GM23338 (cell line): ENCODE measurements at regions not wholly inside any gene's neighbourhood (a gene's known extent, or its start where the extent isn't known, plus 50 kb on each side); places are given as distances from the start of the nearest gene placed in this dataset.

Experiments
- ATAC-seq: fragments of 200-7000 bp; cut with Tn5 transposase; 3 replicates; pipeline ENCODE4 v1.9.1; 2020
- DNase-seq: peaks from one replicate; pipeline ENCODE4 v3.0.0-alpha.2; 2015; ENCODE audit warnings: low spot score
- H2AFZ ChIP-seq: fragments of 200-600 bp; sonication (generic); 2 replicates; pipeline ENCODE4 v1.8.0; 2016; ENCODE audit warnings: antibody characterized with exemption, mild to moderate bottlenecking, moderate library complexity
- H3F3A ChIP-seq: fragments of 200-600 bp; sonication (generic); replicated peaks from 2 replicates; pipeline ENCODE4 v1.8.0; 2017; ENCODE audit warnings: antibody characterized with exemption, mixed run types, low read depth
- H3K27ac ChIP-seq: fragments of 200-600 bp; sonication (generic); 2 replicates; pipeline ENCODE4 v1.6.1; 2016; ENCODE audit warnings: low read depth
- H3K27me3 ChIP-seq: fragments of 200-600 bp; sonication (generic); 2 replicates; pipeline ENCODE4 v1.8.0; 2016; ENCODE audit warnings: mild to moderate bottlenecking, mixed run types, moderate library complexity; ENCODE audit not compliant: insufficient read depth
- H3K36me3 ChIP-seq: fragments of 200-600 bp; sonication (generic); 2 replicates; pipeline ENCODE4 v1.8.0; 2016; ENCODE audit warnings: mild to moderate bottlenecking; ENCODE audit not compliant: insufficient read depth
- H3K4me1 ChIP-seq: fragments of 200-600 bp; sonication (generic); 2 replicates; pipeline ENCODE4 v1.8.0; 2016; ENCODE audit warnings: mild to moderate bottlenecking, moderate library complexity; ENCODE audit not compliant: insufficient read depth
- H3K4me2 ChIP-seq: fragments of 200-600 bp; sonication (generic); 2 replicates; pipeline ENCODE4 v1.7.1; 2017; ENCODE audit warnings: mixed run types
- H3K4me3 ChIP-seq: fragments of 200-600 bp; sonication (generic); 2 replicates; pipeline ENCODE4 v1.6.1; 2016; ENCODE audit warnings: mixed run types
- H3K79me2 ChIP-seq: fragments of 200-600 bp; sonication (generic); replicated peaks from 2 replicates; pipeline ENCODE4 v1.8.0; 2017; ENCODE audit warnings: mild to moderate bottlenecking; ENCODE audit not compliant: insufficient read depth
- H3K9me2 ChIP-seq: fragments of 200-600 bp; sonication (generic); 2 replicates; pipeline ENCODE4 v1.8.0; 2017; ENCODE audit not compliant: insufficient read depth
- H4K20me1 ChIP-seq: fragments of 200-600 bp; sonication (generic); replicated peaks from 2 replicates; pipeline ENCODE4 v1.8.0; 2017; ENCODE audit warnings: mild to moderate bottlenecking; ENCODE audit not compliant: insufficient read depth
- H3K27ac Mint-ChIP-seq: 2 replicates; pipeline ENCODE4 v1.8.0; 2020; ENCODE audit warnings: inconsistent platforms, mild to moderate bottlenecking, moderate library complexity, mixed read lengths
- H3K27me3 Mint-ChIP-seq: 3 replicates; pipeline ENCODE4 v1.8.0; 2022; ENCODE audit warnings: low read depth, mild to moderate bottlenecking, moderate library complexity, mixed read lengths, inconsistent platforms; ENCODE audit not compliant: insufficient read depth, poor library complexity
- H3K36me3 Mint-ChIP-seq: 3 replicates; pipeline ENCODE4 v1.8.0; 2021; ENCODE audit warnings: low read depth, mild to moderate bottlenecking, inconsistent platforms, moderate library complexity, mixed read lengths
- H3K4me1 Mint-ChIP-seq: 3 replicates; pipeline ENCODE4 v1.8.0; 2020; ENCODE audit warnings: mild to moderate bottlenecking, inconsistent platforms, mixed read lengths
- H3K4me3 Mint-ChIP-seq: 3 replicates; pipeline ENCODE4 v1.8.0; 2021; ENCODE audit warnings: moderate library complexity, mild to moderate bottlenecking, inconsistent platforms, mixed read lengths
- H3K9me3 Mint-ChIP-seq: 3 replicates; pipeline ENCODE4 v1.8.0; 2020; ENCODE audit warnings: moderate library complexity, mild to moderate bottlenecking, inconsistent platforms, mixed read lengths
- CREB1 ChIP-seq: fragments of 250-450 bp; sonication (Bioruptor Pico); IDR thresholded peaks from 2 replicates; pipeline ENCODE4 v1.5.0; 2020; ENCODE audit warnings: low read depth, mild to moderate bottlenecking, moderate library complexity
- EZH2phosphoT487 ChIP-seq: fragments of 200-600 bp; sonication (generic); IDR thresholded peaks from one replicate; pipeline ENCODE4 v1.8.1; 2018; ENCODE audit warnings: antibody characterized with exemption; ENCODE audit not compliant: unreplicated experiment
- JUNB ChIP-seq: IDR thresholded peaks from one replicate; pipeline ENCODE4 v1.6.1; 2016; ENCODE audit warnings: antibody characterized with exemption; ENCODE audit not compliant: unreplicated experiment
- NANOG ChIP-seq: IDR thresholded peaks from 2 replicates; pipeline ENCODE4 v1.6.1; 2016; ENCODE audit warnings: antibody characterized with exemption, borderline replicate concordance
- POLR2AphosphoS5 ChIP-seq: IDR thresholded peaks from 2 replicates; pipeline ENCODE4 v1.6.1; 2016; ENCODE audit warnings: antibody characterized with exemption, low read depth
- ZNF114 ChIP-seq: fragments of 250-450 bp; sonication (Bioruptor Pico); IDR thresholded peaks from 2 replicates; pipeline ENCODE4 v1.5.0; 2020; ENCODE audit warnings: mild to moderate bottlenecking, moderate library complexity
- ZNF331 ChIP-seq: fragments of 250-450 bp; sonication (Bioruptor Pico); IDR thresholded peaks from 2 replicates; pipeline ENCODE4 v1.5.0; 2020; ENCODE audit warnings: low read depth, mild to moderate bottlenecking, moderate library complexity
- TF ChIP-seq, protein P1 (sequence below), 2 experiments: fragments of 200-600 bp in 1 of 2; sonication (generic) in 1 of 2; conservative IDR thresholded peaks; 2 replicates each; pipeline versions ENCODE4 v1.5.1 to v1.6.1; 2016 to 2017; ENCODE audit warnings: antibody characterized with exemption in 2 of 2, low read depth in 2 of 2, mild to moderate bottlenecking in 2 of 2, moderate library complexity in 1 of 2
- TF ChIP-seq, protein P2 (sequence below): fragments of 250-450 bp; sonication (Bioruptor Pico); IDR thresholded peaks from 2 replicates; pipeline ENCODE4 v1.5.0; 2020; ENCODE audit warnings: mild to moderate bottlenecking, moderate library complexity

- Histone ChIP-seq H3K4me2 (no peak overlapping the region), H3K4me3 (no peak overlapping the region), H3K36me3 (no peaks in the 10 kb centered on the region), H4K20me1 (no peaks in the 10 kb centered on the region), H3K27me3 (no peaks in the 10 kb centered on the region), H3K4me1 (no peaks in the 10 kb centered on the region), H3F3A (no peaks in the 10 kb centered on the region), H2AFZ (no peak overlapping the region), H3K79me2 (no peaks in the 10 kb centered on the region), H3K9me2 (no peaks in the 10 kb centered on the region), H3K27ac (no peak overlapping the region)
- TF ChIP-seq ZNF114 (CRISPR knock-in tag), result no peak
- TF ChIP-seq CREB1 (CRISPR knock-in tag), result no peak
- TF ChIP-seq JUNB, result no peak
- TF ChIP-seq, protein P1, sequence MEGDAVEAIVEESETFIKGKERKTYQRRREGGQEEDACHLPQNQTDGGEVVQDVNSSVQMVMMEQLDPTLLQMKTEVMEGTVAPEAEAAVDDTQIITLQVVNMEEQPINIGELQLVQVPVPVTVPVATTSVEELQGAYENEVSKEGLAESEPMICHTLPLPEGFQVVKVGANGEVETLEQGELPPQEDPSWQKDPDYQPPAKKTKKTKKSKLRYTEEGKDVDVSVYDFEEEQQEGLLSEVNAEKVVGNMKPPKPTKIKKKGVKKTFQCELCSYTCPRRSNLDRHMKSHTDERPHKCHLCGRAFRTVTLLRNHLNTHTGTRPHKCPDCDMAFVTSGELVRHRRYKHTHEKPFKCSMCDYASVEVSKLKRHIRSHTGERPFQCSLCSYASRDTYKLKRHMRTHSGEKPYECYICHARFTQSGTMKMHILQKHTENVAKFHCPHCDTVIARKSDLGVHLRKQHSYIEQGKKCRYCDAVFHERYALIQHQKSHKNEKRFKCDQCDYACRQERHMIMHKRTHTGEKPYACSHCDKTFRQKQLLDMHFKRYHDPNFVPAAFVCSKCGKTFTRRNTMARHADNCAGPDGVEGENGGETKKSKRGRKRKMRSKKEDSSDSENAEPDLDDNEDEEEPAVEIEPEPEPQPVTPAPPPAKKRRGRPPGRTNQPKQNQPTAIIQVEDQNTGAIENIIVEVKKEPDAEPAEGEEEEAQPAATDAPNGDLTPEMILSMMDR (conservative IDR thresholded peaks at IDR 0.05; ENCODE audit: low read depth in 2 of 2), result no peak
- no peak for TF ChIP-seq POLR2AphosphoS5
- TF ChIP-seq EZH2phosphoT487, result no peak
- TF ChIP-seq, protein P2, sequence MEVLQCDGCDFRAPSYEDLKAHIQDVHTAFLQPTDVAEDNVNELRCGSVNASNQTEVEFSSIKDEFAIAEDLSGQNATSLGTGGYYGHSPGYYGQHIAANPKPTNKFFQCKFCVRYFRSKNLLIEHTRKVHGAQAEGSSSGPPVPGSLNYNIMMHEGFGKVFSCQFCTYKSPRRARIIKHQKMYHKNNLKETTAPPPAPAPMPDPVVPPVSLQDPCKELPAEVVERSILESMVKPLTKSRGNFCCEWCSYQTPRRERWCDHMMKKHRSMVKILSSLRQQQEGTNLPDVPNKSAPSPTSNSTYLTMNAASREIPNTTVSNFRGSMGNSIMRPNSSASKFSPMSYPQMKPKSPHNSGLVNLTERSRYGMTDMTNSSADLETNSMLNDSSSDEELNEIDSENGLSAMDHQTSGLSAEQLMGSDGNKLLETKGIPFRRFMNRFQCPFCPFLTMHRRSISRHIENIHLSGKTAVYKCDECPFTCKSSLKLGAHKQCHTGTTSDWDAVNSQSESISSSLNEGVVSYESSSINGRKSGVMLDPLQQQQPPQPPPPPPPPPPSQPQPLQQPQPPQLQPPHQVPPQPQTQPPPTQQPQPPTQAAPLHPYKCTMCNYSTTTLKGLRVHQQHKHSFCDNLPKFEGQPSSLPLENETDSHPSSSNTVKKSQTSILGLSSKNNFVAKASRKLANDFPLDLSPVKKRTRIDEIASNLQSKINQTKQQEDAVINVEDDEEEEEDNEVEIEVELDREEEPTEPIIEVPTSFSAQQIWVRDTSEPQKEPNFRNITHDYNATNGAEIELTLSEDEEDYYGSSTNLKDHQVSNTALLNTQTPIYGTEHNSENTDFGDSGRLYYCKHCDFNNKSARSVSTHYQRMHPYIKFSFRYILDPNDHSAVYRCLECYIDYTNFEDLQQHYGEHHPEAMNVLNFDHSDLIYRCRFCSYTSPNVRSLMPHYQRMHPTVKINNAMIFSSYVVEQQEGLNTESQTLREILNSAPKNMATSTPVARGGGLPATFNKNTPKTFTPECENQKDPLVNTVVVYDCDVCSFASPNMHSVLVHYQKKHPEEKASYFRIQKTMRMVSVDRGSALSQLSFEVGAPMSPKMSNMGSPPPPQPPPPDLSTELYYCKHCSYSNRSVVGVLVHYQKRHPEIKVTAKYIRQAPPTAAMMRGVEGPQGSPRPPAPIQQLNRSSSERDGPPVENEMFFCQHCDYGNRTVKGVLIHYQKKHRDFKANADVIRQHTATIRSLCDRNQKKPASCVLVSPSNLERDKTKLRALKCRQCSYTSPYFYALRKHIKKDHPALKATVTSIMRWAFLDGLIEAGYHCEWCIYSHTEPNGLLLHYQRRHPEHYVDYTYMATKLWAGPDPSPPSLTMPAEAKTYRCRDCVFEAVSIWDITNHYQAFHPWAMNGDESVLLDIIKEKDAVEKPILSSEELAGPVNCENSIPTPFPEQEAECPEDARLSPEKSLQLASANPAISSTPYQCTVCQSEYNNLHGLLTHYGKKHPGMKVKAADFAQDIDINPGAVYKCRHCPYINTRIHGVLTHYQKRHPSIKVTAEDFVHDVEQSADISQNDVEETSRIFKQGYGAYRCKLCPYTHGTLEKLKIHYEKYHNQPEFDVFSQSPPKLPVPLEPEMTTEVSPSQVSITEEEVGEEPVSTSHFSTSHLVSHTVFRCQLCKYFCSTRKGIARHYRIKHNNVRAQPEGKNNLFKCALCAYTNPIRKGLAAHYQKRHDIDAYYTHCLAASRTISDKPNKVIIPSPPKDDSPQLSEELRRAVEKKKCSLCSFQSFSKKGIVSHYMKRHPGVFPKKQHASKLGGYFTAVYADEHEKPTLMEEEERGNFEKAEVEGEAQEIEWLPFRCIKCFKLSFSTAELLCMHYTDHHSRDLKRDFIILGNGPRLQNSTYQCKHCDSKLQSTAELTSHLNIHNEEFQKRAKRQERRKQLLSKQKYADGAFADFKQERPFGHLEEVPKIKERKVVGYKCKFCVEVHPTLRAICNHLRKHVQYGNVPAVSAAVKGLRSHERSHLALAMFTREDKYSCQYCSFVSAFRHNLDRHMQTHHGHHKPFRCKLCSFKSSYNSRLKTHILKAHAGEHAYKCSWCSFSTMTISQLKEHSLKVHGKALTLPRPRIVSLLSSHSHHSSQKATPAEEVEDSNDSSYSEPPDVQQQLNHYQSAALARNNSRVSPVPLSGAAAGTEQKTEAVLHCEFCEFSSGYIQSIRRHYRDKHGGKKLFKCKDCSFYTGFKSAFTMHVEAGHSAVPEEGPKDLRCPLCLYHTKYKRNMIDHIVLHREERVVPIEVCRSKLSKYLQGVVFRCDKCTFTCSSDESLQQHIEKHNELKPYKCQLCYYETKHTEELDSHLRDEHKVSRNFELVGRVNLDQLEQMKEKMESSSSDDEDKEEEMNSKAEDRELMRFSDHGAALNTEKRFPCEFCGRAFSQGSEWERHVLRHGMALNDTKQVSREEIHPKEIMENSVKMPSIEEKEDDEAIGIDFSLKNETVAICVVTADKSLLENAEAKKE (CRISPR knock-in tag), result no peak
- no peak for TF ChIP-seq NANOG
- no peak for TF ChIP-seq ZNF331 (CRISPR knock-in tag)
- Mint-ChIP-seq H3K36me3 (no peaks in the 10 kb centered on the region), H3K4me3 (no peak overlapping the region), H3K9me3 (no peaks in the 10 kb centered on the region), H3K27me3 (peaks cover 4% of the 10 kb centered on the region), H3K4me1 (no peaks in the 10 kb centered on the region), H3K27ac (no peak overlapping the region)
- ATAC-seq (no peak), DNase-seq (no peak)
Measured at GRCh38 chr6:99779631-99780555, 173.3 kb downstream of the PRDM13 start.
